ENCODE measurements at regions not wholly inside any gene's neighbourhood (a gene's known extent, or its start where the extent isn't known, plus 50 kb on each side); places are given as distances from the start of the nearest gene placed in this dataset.

DNA sequence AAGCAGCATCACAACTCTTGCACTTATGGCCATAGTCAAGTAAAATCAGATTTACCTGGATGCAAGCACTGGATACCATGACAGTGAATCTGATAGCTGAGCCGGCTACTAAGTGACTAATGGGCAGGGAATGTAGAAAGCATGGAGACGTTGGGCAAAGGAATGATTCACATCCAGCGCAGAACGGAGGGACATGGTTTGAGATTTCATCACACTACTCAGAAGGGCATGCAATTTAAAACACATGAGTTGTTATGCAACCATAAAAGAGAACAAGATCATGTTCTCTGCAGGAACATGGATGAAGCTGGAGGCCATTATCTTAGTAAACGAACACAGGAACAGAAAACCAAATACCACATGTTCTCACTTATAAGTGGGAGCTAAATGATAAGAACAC lies 169.1 kb upstream of the PIK3R1 start:
- H4K91ac ChIP-seq (ENCODE audit: insufficient read length, low read depth, low read length): no peak overlapping the region
- H3K9me3 Mint-ChIP-seq: peaks cover 32 to 47% of the 10 kb centered on the region in 2 experiments
- no peak overlapping the region for H3K4me2 ChIP-seq (ENCODE audit: insufficient read depth, insufficient read length, low read length)
- no peaks in the 10 kb centered on the region for H3K9me3 ChIP-seq (ENCODE audit: control insufficient read depth, low read depth, low read length)
- H3K4me1 ChIP-seq (ENCODE audit: insufficient read depth, low read length): no peaks in the 10 kb centered on the region
- no peak overlapping the region for H2BK120ac ChIP-seq (ENCODE audit: low read depth, low read length, poor library complexity, severe bottlenecking)
- no peak overlapping the region for H2BK5ac ChIP-seq (ENCODE audit: insufficient read length, low read length)
- H2AFZ ChIP-seq (ENCODE audit: low read length): no peak overlapping the region
- no peak overlapping the region for H3T11ph ChIP-seq (ENCODE audit: low read length)
- no peak overlapping the region for H2BK12ac ChIP-seq (ENCODE audit: insufficient read length, low read depth, low read length)
- no peak overlapping the region for H3K27ac ChIP-seq (ENCODE audit: insufficient read length, low read depth, low read length)
- H3K36me3 Mint-ChIP-seq (ENCODE audit: insufficient read depth in 1 of 3, low read depth in 3 of 3): peaks cover 18 to 26% (median 24%) of the 10 kb centered on the region in 3 experiments
- H3K79me2 ChIP-seq (ENCODE audit: insufficient read depth, low read length): no peaks in the 10 kb centered on the region
- H4K8ac ChIP-seq (replicated peaks; ENCODE audit: insufficient read length, low read depth, low read length): no peak overlapping the region
- H3K27ac Mint-ChIP-seq: no peak overlapping the region
- no peak overlapping the region for H2BK20ac ChIP-seq (ENCODE audit: low read depth, low read length, poor library complexity, severe bottlenecking)
- H4K5ac ChIP-seq (ENCODE audit: insufficient read length, low read depth, low read length): no peak overlapping the region
- no peak overlapping the region for H3K56ac ChIP-seq (ENCODE audit: insufficient read length, low read depth, low read length)
- no peaks in the 10 kb centered on the region; a peak in 1 of 4 replicates for H3K4me1 Mint-ChIP-seq
- no peak overlapping the region for H3K23ac ChIP-seq (ENCODE audit: insufficient read length, low read depth, low read length)
- H3K79me1 ChIP-seq (ENCODE audit: insufficient read depth, low read depth, low read length, poor library complexity, severe bottlenecking): no peaks in the 10 kb centered on the region
- H3K27me3 Mint-ChIP-seq (ENCODE audit: low read depth): peaks cover 2% of the 10 kb centered on the region; the same call in 1 of the 2 replicates
- no peak overlapping the region for H2BK15ac ChIP-seq (ENCODE audit: low read depth, low read length)
- no peak overlapping the region for H3K9ac ChIP-seq (ENCODE audit: extremely low read depth, insufficient read length, low read length)
- H3K4ac ChIP-seq (ENCODE audit: low read depth, low read length): no peak overlapping the region
- no peaks in the 10 kb centered on the region for H3K23me2 ChIP-seq (ENCODE audit: insufficient read length, low read depth, low read length, poor library complexity, severe bottlenecking)
- H4K20me1 ChIP-seq (ENCODE audit: control insufficient read depth, insufficient read depth, insufficient read length): no peaks in the 10 kb centered on the region
- no peak overlapping the region for H3K14ac ChIP-seq (ENCODE audit: insufficient read depth, low read length)
- no peak for DNase-seq
- no peak overlapping the region for H2AK5ac ChIP-seq (ENCODE audit: insufficient read length, low read length)
- no peak overlapping the region for H3K18ac ChIP-seq (ENCODE audit: insufficient read length, low read depth, low read length)
- H3K27me3 ChIP-seq (ENCODE audit: insufficient read depth, low read length): no peaks in the 10 kb centered on the region
- H3K4me3 Mint-ChIP-seq: no peak overlapping the region
- TF ChIP-seq, protein P1, sequence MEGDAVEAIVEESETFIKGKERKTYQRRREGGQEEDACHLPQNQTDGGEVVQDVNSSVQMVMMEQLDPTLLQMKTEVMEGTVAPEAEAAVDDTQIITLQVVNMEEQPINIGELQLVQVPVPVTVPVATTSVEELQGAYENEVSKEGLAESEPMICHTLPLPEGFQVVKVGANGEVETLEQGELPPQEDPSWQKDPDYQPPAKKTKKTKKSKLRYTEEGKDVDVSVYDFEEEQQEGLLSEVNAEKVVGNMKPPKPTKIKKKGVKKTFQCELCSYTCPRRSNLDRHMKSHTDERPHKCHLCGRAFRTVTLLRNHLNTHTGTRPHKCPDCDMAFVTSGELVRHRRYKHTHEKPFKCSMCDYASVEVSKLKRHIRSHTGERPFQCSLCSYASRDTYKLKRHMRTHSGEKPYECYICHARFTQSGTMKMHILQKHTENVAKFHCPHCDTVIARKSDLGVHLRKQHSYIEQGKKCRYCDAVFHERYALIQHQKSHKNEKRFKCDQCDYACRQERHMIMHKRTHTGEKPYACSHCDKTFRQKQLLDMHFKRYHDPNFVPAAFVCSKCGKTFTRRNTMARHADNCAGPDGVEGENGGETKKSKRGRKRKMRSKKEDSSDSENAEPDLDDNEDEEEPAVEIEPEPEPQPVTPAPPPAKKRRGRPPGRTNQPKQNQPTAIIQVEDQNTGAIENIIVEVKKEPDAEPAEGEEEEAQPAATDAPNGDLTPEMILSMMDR (conservative IDR thresholded peaks at IDR 0.05): no peak
- WGBS (ENCODE audit: extremely low coverage, insufficient read length, low lambda C conversion rate): no CpG with 5 or more reads among the region's 5 CpGs
